Activated CD4-positive, alpha-beta T cell treated with anti-CD3 and anti-CD28 coated beads, Interleukin-2, amount 10 ng/mL, durations not matched to agents 7 days and 5 days (primary cell): ENCODE measurements at regions not wholly inside any gene's neighbourhood (a gene's known extent, or its start where the extent isn't known, plus 50 kb on each side); places are given as distances from the start of the nearest gene placed in this dataset.
"Not testable (repeated sequence)": the region's sequence is repeated elsewhere in the genome, so short reads cannot be mapped to it uniquely, and the experiment has no call there.

Experiments
- CTCF ChIA-PET: fragments of 350-600 bp; sonication (Branson Sonifier 250); formaldehyde crosslinking; loops from one replicate; lab custom pipeline; 2021; ENCODE audit warnings: antibody characterized with exemption; lab: Charles Lee
- POLR2A ChIA-PET: fragments of 350-600 bp; sonication (Branson Sonifier 250); formaldehyde crosslinking; loops from one replicate; lab custom pipeline; 2021; ENCODE audit warnings: antibody characterized with exemption; lab: Charles Lee
- DNase-seq: peaks from one replicate; pipeline ENCODE4 v3.0.0-alpha.2; 2020
- H3K27ac Mint-ChIP-seq: one replicate; pipeline ENCODE4 v1.8.0; 2021; ENCODE audit warnings: mild to moderate bottlenecking, moderate library complexity, mixed read lengths
- H3K27me3 Mint-ChIP-seq: one replicate; pipeline ENCODE4 v1.8.0; 2021; ENCODE audit warnings: mixed read lengths
- H3K36me3 Mint-ChIP-seq: one replicate; pipeline ENCODE4 v1.8.0; 2021; ENCODE audit warnings: low read depth, mixed read lengths
- H3K4me1 Mint-ChIP-seq: one replicate; pipeline ENCODE4 v1.8.0; 2021; ENCODE audit warnings: mixed read lengths
- H3K4me3 Mint-ChIP-seq: one replicate; pipeline ENCODE4 v1.8.0; 2021; ENCODE audit warnings: mild to moderate bottlenecking, moderate library complexity, mixed read lengths
- H3K9me3 Mint-ChIP-seq: one replicate; pipeline ENCODE4 v1.8.0; 2021; ENCODE audit warnings: mixed read lengths

DNA sequence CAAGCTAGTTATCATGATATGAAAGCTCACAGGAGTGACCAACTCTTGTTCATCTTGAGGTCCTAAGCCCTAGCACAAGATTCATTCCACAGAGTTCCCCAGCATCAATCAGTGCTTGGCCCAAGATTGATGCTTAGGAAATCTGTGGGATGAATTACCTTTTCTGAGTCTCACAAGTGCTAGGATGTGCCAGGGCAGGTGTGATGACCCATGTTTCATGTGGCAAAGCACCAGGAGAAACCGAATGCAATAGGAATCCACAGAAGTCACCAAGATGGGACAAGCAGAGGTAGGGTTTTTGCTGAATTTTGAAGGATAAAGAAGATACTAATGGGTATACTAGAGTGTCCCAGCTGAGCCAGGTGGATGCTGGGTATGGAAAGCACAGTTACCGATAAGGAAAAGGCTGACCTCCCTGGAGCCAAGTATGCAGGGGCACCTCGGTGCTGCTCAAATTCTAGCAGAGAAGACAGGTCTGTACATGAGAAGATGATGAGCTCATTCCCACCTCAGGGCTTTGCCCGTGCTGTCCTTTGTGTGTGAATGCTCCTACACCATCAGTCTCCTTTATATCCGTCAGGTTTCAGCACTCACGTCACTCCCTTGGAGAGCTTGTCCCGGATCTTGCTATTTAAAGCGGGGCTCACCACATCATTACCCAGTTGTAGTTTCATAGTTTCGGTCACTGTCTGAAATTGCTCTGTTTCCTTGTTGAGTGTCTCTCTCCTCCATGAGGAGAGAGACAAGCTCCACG lies 168.9 kb upstream of the TSC22D1 start:
- POLR2A ChIA-PET, result no interaction called here
- H3K27ac Mint-ChIP-seq, result no peak overlapping the region
- H3K27me3 Mint-ChIP-seq, result peaks cover 3% of the 10 kb centered on the region
- CTCF ChIA-PET, result interaction anchor here (1.2 kb wide), 1 partner anchor 60 kb away, joined by 3 read pairs; no protein-coding TSS in a partner anchor
- no peak overlapping the region for H3K4me3 Mint-ChIP-seq
- H3K36me3 Mint-ChIP-seq, result no peaks in the 10 kb centered on the region
- H3K4me1 Mint-ChIP-seq, result no peaks in the 10 kb centered on the region
- H3K9me3 Mint-ChIP-seq, result peaks cover 4% of the 10 kb centered on the region
- no peak for DNase-seq

DNA sequence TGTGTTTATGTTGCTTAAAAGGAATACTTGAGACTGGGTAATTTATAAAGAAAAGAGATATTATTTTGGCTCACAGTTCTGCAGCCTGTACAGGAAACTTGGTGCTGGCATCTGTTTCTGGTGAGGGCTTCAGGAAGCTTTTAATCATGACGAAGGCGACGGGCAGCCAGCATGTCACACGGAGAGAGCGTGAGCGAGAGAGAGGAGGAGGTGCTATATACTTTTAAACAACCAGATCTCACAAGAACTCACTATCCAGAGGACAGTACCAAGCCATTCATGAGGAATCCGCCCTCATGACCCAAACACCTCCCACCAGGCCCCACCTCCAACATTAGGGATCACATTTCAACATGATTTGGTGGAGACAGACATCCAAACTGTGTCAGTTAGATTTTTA lies 163.4 kb upstream of the TSC22D1 start:
- peaks cover 4% of the 10 kb centered on the region for H3K9me3 Mint-ChIP-seq
- H3K27ac Mint-ChIP-seq, result no peak overlapping the region
- H3K27me3 Mint-ChIP-seq, result no peaks in the 10 kb centered on the region
- ChIA-PET CTCF (no interaction called here), POLR2A (no interaction called here)
- H3K4me1 Mint-ChIP-seq, result no peaks in the 10 kb centered on the region
- no peak for DNase-seq
- no peaks in the 10 kb centered on the region for H3K36me3 Mint-ChIP-seq
- no peak overlapping the region for H3K4me3 Mint-ChIP-seq

DNA sequence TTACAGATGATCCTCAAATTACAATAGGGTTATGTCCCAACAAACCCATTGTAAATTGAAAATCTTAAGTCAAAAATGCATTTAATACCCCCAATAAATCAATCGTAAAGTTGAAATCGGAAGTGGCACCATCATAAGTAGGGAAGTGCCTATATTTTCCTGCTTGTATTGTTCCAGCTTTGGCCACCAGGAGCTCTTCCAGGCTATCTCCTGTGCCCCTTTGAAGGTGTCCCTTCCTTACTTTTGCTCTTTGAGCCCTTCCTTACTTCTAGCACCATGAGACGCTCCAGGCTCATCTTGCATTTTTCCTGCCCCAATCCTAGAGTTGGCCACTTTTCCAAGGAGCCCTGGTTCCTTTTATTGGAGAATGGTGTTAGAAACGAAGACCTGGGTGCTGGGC lies 163.0 kb upstream of the TSC22D1 start:
- H3K9me3 Mint-ChIP-seq, result peaks cover 4% of the 10 kb centered on the region
- no peak overlapping the region for H3K27ac Mint-ChIP-seq
- POLR2A ChIA-PET, result no interaction called here
- no peak overlapping the region for H3K4me3 Mint-ChIP-seq
- CTCF ChIA-PET, result no interaction called here
- no peaks in the 10 kb centered on the region for H3K27me3 Mint-ChIP-seq
- H3K36me3 Mint-ChIP-seq, result no peaks in the 10 kb centered on the region
- DNase-seq, result no peak
- H3K4me1 Mint-ChIP-seq, result no peaks in the 10 kb centered on the region

DNA sequence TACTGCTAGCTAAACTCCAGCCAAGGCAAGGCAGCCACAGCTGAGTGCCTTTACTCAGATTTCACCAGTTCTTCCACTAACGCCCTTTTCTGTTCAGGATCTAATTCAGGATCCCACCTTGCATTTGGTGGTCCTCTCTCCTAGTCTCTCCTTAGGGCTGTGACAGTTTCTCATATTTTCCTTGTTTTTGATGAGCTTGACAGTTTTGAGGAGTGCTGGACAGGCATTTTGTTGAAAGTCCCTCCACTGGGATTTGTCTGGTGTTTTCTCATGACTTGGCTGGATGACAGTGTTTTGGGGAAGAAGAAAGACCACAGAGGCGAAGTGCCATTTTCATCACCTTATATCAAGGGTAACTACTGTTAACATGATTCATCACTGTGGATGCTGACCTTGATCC lies 162.3 kb upstream of the TSC22D1 start:
- Mint-ChIP-seq H3K27me3 (no peaks in the 10 kb centered on the region), H3K36me3 (no peaks in the 10 kb centered on the region), H3K27ac (no peak overlapping the region), H3K4me1 (no peaks in the 10 kb centered on the region), H3K4me3 (no peak overlapping the region), H3K9me3 (no peaks in the 10 kb centered on the region)
- ChIA-PET POLR2A (no interaction called here), CTCF (no interaction called here)
- no peak for DNase-seq

DNA sequence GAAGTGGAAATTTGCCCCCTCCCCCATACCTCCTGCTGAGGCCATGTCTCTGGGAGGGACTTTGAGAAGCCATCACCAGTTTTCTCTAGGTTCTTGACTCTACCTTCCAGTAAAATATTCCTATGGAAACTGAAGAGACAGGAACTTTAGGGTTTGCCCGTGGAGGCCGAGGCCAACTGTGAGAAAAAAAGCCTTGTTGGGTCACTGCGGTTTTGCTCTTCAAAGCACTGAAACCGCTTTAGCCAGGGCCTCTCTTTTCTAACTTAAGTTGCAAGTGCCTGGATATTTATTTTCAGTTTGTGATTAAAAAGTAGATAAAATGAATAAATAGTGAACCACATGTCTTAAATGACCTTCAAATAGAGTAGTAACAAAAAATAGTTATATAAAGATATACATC lies 159.7 kb upstream of the TSC22D1 start:
- H3K4me3 Mint-ChIP-seq, result no peak overlapping the region
- no peaks in the 10 kb centered on the region for H3K27me3 Mint-ChIP-seq
- POLR2A ChIA-PET, result no interaction called here
- no peak overlapping the region for H3K27ac Mint-ChIP-seq
- H3K9me3 Mint-ChIP-seq, result no peaks in the 10 kb centered on the region
- CTCF ChIA-PET, result interaction anchor here (0.9 kb wide), 1 partner anchor 90 kb away, joined by 3 read pairs; no protein-coding TSS in a partner anchor
- DNase-seq, result no peak
- no peaks in the 10 kb centered on the region for H3K4me1 Mint-ChIP-seq
- no peaks in the 10 kb centered on the region for H3K36me3 Mint-ChIP-seq

DNA sequence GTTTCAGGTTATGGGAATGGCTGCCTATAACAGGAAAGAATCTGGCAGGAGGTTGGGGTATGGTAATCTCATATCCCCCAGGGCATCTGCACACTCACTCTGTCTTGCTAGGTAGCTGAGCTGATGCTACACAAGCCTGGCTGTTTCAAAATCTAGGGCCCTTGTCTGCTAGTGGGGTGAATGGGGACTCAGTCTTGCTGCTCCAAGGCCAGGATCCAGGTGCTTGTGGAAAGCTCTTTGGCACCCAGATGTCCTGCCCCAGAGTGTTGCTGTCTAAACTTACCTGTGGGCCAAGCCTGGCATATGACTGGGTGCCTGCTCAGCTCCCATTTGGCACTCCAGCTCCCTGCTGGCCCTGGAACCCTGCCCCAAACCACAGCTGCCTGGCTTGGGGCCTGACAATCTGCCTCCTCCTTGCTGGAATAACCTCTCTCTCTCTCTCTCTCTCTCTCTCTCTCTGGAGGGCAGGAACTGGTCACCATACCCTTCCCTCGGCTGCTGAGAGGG lies 158.1 kb upstream of the TSC22D1 start:
- Mint-ChIP-seq H3K9me3 (no peaks in the 10 kb centered on the region), H3K27ac (no peak overlapping the region), H3K4me3 (no peak overlapping the region), H3K27me3 (no peaks in the 10 kb centered on the region), H3K4me1 (no peaks in the 10 kb centered on the region), H3K36me3 (no peaks in the 10 kb centered on the region)
- ChIA-PET POLR2A (no interaction called here), CTCF (interaction anchor here (1.0 kb wide), 1 partner anchor 17 kb away, joined by 6 read pairs; no protein-coding TSS in a partner anchor)
- no peak for DNase-seq

DNA sequence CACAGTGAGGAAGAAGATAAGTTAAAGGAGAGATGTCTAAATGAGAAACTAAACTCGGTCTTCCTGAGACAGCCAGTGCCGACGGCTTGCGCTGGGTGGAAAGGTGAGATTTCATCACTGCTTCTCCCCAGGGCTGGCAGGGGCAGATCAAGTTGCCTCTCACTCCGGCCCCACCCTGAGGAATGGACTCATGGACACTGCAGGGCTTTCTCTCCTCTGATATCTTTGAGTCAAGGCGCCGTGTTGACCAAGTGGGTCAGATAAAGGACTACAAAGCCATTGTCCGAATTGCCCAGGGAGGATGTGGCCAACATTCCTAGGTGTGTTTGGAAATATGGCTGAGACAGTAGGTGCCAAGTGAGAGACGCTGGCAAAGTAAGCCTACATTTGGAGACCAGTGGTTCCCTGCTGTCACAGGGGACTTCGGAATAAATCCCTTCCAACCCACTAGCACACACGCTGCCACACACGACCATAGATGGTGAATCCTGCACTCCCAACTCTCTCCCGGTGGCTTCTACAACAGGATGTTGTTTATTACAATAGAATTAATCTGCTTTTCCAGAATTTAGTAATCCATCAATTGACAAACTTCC lies 156.5 kb upstream of the TSC22D1 start:
- Mint-ChIP-seq H3K4me1 (no peaks in the 10 kb centered on the region), H3K27me3 (no peaks in the 10 kb centered on the region), H3K4me3 (no peak overlapping the region), H3K36me3 (no peaks in the 10 kb centered on the region), H3K9me3 (no peaks in the 10 kb centered on the region), H3K27ac (no peak overlapping the region)
- no peak for DNase-seq
- CTCF ChIA-PET, result no interaction called here
- POLR2A ChIA-PET, result no interaction called here

DNA sequence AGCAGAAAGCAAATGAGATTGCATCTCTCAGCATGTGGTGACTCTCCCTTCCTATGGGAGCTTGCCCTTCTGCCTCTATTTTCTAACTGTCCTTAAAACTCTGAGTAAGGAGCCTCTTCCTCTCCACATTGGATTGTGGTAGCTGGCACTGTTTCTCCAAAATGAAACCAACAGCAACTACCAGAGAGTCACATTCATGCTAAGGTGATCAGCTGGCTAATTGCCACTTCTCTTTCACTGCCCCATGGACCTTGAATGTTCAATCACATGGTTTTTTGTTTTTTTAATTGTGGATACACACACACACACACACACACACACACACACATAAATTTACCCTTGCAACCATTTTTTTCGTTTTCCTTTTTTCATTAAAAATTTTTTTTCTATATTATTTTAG lies 154.7 kb upstream of the TSC22D1 start:
- no peak overlapping the region for H3K4me3 Mint-ChIP-seq

DNA sequence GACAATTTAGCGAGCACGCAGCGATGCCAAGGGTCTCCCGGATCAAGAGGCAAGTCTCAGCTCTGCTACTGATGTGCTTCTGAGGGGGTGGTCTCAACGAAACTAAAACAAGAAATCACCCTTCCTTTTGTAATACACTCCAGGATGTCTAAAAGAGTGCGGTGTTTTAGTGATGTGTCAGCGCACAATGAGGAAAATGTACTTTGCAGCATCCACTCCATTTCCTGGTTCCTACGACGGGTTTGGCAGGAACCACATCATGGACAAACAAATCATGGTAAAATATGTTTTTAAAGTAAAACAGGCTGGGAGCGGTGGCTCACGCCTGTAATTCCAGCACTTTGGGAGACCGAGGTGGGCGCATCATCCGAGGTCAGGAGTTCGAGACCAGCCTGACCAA lies 154.0 kb upstream of the TSC22D1 start:
- Mint-ChIP-seq H3K27me3 (no peaks in the 10 kb centered on the region), H3K4me1 (no peaks in the 10 kb centered on the region), H3K9me3 (no peaks in the 10 kb centered on the region), H3K4me3 (no peak overlapping the region), H3K36me3 (no peaks in the 10 kb centered on the region), H3K27ac (no peak overlapping the region)
- ChIA-PET CTCF (no interaction called here), POLR2A (no interaction called here)
- DNase-seq, result no peak

More for the DNA sequence above, 154.7 kb upstream of the TSC22D1 start:
- Mint-ChIP-seq H3K4me1 (no peaks in the 10 kb centered on the region), H3K27me3 (no peaks in the 10 kb centered on the region), H3K27ac (no peak overlapping the region), H3K36me3 (no peaks in the 10 kb centered on the region), H3K9me3 (no peaks in the 10 kb centered on the region)
- DNase-seq, result no peak
- ChIA-PET CTCF (no interaction called here), POLR2A (no interaction called here)

DNA sequence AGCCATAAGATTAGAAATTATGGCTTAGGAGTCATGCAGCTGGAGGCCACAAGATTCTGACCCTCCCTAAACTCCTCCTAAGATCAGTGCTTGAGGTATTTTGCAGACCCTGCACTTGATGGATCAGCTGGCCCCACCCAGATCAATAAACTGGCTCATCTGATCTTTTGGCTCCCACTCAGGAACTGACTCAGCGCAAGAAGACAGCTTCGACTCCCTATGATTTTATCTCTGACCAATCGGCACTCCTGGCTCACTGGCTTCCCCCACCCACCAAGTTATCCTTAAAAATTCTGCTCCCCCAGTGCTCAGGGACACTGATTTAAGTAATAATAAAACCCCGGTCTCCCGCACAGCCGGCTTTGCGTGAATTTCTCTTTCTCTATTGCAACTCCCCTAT lies 151.5 kb upstream of the TSC22D1 start:
- H3K4me3 Mint-ChIP-seq, H3K36me3 Mint-ChIP-seq, H3K9me3 Mint-ChIP-seq, H3K27ac Mint-ChIP-seq, DNase-seq, CTCF ChIA-PET, POLR2A ChIA-PET, H3K4me1 Mint-ChIP-seq, H3K27me3 Mint-ChIP-seq: not testable (repeated sequence)

DNA sequence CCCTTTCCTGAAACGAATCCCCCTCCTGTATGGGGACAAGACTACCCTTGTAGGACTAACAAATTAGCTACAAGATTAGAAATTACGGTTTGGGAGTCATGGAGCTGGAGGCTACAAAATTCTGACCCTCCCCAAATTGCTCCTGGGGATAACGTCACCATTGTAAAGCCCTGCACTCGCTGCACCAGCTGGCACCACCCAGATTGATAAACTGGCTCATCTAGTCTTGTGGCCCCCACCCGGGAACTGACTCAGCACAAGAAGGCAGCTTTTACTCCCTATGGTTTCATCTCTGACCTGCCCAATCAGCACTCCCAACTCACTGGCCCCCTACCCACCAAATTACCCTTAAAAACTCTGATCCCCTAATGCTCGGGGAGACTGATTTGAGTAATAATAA lies 150.6 kb upstream of the TSC22D1 start:
- no peak for DNase-seq
- Mint-ChIP-seq H3K27ac (no peak overlapping the region), H3K4me3 (no peak overlapping the region), H3K4me1 (no peaks in the 10 kb centered on the region), H3K9me3 (no peaks in the 10 kb centered on the region), H3K27me3 (no peaks in the 10 kb centered on the region), H3K36me3 (no peaks in the 10 kb centered on the region)
- ChIA-PET POLR2A (no interaction called here), CTCF (interaction anchor here (1.0 kb wide), 1 partner anchor 84 kb away, joined by 3 read pairs; no protein-coding TSS in a partner anchor)

DNA sequence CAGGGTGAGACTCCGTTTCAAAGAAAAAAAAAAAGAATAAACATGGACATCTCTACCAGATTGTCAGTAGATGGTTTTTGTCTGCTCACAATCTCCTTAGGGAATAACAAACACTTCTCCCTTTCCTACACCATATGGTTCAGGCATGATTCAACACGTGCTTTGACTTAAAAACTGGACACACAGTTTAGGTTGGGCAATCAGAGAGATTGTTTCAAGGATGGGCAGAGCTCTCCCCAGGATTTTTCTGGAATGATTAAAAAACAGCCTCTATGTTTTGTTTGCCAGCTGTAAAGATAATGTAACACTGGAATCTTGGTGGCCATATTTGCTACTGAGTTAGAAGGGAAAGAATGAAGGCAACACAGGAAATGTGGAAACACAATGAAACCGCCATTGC lies 150.1 kb upstream of the TSC22D1 start:
- no peaks in the 10 kb centered on the region for H3K36me3 Mint-ChIP-seq
- H3K27ac Mint-ChIP-seq, result no peak overlapping the region
- CTCF ChIA-PET, result interaction anchor here (1.0 kb wide), 1 partner anchor 84 kb away, joined by 3 read pairs; no protein-coding TSS in a partner anchor
- H3K9me3 Mint-ChIP-seq, result no peaks in the 10 kb centered on the region
- POLR2A ChIA-PET, result no interaction called here
- no peaks in the 10 kb centered on the region for H3K4me1 Mint-ChIP-seq
- DNase-seq, result no peak
- no peaks in the 10 kb centered on the region for H3K27me3 Mint-ChIP-seq
- H3K4me3 Mint-ChIP-seq, result no peak overlapping the region

DNA sequence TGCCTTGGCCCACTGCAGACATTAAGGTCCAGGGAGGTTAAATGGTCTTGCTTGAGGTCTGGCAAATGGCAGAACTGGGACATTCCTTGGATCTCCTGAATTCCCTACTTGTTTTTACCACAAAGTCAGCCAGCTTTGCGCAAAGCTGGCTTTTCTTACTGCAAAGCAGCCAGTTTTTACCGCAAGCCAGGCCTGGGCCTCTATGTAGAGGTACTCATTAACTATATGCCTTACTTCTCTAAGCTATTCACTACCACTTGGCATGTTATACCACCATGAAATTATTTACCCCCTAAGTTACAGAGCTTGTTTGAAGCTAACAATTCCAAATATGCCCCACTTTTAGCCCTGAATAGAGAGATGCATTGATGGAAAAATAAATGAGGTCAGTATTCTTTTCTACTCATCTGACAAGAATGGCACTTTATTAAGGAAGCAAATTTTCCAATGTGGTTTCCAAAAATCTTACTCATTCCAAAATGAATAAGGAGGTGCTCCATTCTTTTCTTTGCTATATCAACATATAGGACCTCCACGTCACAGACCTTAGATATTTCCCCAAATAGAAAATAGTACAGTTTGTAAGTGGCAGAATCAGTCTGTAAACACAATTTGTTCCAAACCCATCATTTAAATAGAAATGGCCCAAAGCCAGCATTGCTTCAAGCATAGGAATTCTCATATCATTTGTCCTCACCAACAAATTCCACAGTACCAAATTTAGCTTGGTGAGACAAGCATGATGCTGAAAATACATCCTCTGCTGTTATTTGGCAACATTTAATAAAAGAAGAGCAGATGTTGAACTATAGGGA lies 143.9 kb upstream of the TSC22D1 start:
- no peak for DNase-seq
- POLR2A ChIA-PET, result no interaction called here
- no peak overlapping the region for H3K27ac Mint-ChIP-seq

More for the DNA sequence above, 143.9 kb upstream of the TSC22D1 start:
- Mint-ChIP-seq H3K9me3 (no peaks in the 10 kb centered on the region), H3K27me3 (no peaks in the 10 kb centered on the region), H3K4me1 (no peaks in the 10 kb centered on the region), H3K36me3 (no peaks in the 10 kb centered on the region), H3K4me3 (no peak overlapping the region)
- CTCF ChIA-PET, result no interaction called here
